ENCODE measurements at regions not wholly inside any gene's neighbourhood (a gene's known extent, or its start where the extent isn't known, plus 50 kb on each side); places are given as distances from the start of the nearest gene placed in this dataset.

DNA sequence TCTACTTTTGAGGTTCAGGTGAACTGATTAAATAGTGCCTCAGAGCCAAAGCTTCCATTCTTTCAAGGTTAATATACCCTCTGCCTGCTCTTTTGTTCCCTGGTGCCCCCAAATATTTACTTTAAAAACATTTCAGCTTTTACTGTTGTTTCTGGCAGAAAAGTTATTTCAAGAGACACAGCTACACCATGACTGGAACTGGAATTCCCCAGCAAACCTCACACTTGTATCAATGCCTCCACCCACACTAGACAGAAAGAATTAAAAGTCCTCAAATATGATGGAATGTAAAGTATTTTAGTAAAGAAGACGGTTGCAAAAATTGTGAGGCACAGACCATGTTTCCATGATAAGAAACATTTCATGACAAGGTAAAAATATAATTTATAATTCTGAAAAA lies 720.2 kb upstream of the TYRP1 start:
- H3K9me2 ChIP-seq (ENCODE audit: insufficient read depth, low read length), result no peaks in the 10 kb centered on the region
- H3K36me3 ChIP-seq (ENCODE audit: insufficient read depth, low read length), result no peaks in the 10 kb centered on the region
- no peak overlapping the region for H2AFZ ChIP-seq (ENCODE audit: low read length)
- DNase-seq (ENCODE audit: low spot score), result no peak
- H3K9me3 ChIP-seq (ENCODE audit: low read length), result no peaks in the 10 kb centered on the region
- TF ChIP-seq, protein P1, sequence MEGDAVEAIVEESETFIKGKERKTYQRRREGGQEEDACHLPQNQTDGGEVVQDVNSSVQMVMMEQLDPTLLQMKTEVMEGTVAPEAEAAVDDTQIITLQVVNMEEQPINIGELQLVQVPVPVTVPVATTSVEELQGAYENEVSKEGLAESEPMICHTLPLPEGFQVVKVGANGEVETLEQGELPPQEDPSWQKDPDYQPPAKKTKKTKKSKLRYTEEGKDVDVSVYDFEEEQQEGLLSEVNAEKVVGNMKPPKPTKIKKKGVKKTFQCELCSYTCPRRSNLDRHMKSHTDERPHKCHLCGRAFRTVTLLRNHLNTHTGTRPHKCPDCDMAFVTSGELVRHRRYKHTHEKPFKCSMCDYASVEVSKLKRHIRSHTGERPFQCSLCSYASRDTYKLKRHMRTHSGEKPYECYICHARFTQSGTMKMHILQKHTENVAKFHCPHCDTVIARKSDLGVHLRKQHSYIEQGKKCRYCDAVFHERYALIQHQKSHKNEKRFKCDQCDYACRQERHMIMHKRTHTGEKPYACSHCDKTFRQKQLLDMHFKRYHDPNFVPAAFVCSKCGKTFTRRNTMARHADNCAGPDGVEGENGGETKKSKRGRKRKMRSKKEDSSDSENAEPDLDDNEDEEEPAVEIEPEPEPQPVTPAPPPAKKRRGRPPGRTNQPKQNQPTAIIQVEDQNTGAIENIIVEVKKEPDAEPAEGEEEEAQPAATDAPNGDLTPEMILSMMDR (conservative IDR thresholded peaks at IDR 0.05; ENCODE audit: low read length), result no peak
- TF ChIP-seq EZH2phosphoT487 (IDR thresholded peaks at IDR 0.05; ENCODE audit: borderline replicate concordance, low read depth, low read length), result no peak
- no peak overlapping the region for H3K4me2 ChIP-seq (ENCODE audit: low read length)
- intact Hi-C loops (cut with micrococcal nuclease; ENCODE audit: unreplicated experiment), result no loop called here
- H4K20me1 ChIP-seq (ENCODE audit: insufficient read depth, low read length), result no peaks in the 10 kb centered on the region
- no TSS peak for BruUV-seq (replicated peaks)
- CTCF ChIA-PET (ENCODE audit: unreplicated experiment), result no interaction called here
- H3K4me1 ChIP-seq (ENCODE audit: insufficient read depth, low read length, poor library complexity, severe bottlenecking), result no peaks in the 10 kb centered on the region
- H3K79me2 ChIP-seq (ENCODE audit: insufficient read depth, low read depth, low read length), result no peaks in the 10 kb centered on the region
- no peak overlapping the region for H3K4me3 ChIP-seq (ENCODE audit: low read depth, low read length, poor library complexity, severe bottlenecking)
- POLR2A ChIA-PET, result no interaction called here
- H3K27ac ChIP-seq (ENCODE audit: low read depth, low read length, poor library complexity, severe bottlenecking), result no peak overlapping the region

- no TSS peak for BruUV-seq (replicated peaks)
- Histone ChIP-seq H4K20me1 (ENCODE audit: insufficient read depth, low read length) (no peaks in the 10 kb centered on the region), H3K9me2 (ENCODE audit: insufficient read depth, low read length) (no peaks in the 10 kb centered on the region), H3K9me3 (ENCODE audit: low read length) (no peaks in the 10 kb centered on the region), H3K4me2 (ENCODE audit: low read length) (no peak overlapping the region), H3K4me3 (ENCODE audit: low read depth, low read length, poor library complexity, severe bottlenecking) (no peak overlapping the region), H3K79me2 (ENCODE audit: insufficient read depth, low read depth, low read length) (no peaks in the 10 kb centered on the region), H3K36me3 (ENCODE audit: insufficient read depth, low read length) (no peaks in the 10 kb centered on the region), H3K4me1 (ENCODE audit: insufficient read depth, low read length, poor library complexity, severe bottlenecking) (no peaks in the 10 kb centered on the region), H2AFZ (ENCODE audit: low read length) (no peak overlapping the region), H3K27ac (ENCODE audit: low read depth, low read length, poor library complexity, severe bottlenecking) (no peak overlapping the region)
- intact Hi-C loops (cut with micrococcal nuclease; ENCODE audit: unreplicated experiment), result no loop called here
- ChIA-PET CTCF (ENCODE audit: unreplicated experiment) (no interaction called here), POLR2A (no interaction called here)
- TF ChIP-seq, protein P1 (conservative IDR thresholded peaks at IDR 0.05; ENCODE audit: low read length), result no peak
- no peak for TF ChIP-seq EZH2phosphoT487 (IDR thresholded peaks at IDR 0.05; ENCODE audit: borderline replicate concordance, low read depth, low read length)
- DNase-seq (ENCODE audit: low spot score), result no peak
These were observed 719.7 kb upstream of the TYRP1 start for GRCh38 chr9:11973511-11973910.

GRCh38 chr9:11992866-11993265 lies 700.3 kb upstream of the TYRP1 start:
- Histone ChIP-seq H3K79me2 (ENCODE audit: insufficient read depth, low read depth, low read length) (no peaks in the 10 kb centered on the region), H3K4me1 (ENCODE audit: insufficient read depth, low read length, poor library complexity, severe bottlenecking) (no peaks in the 10 kb centered on the region), H3K4me2 (ENCODE audit: low read length) (no peak overlapping the region), H3K9me2 (ENCODE audit: insufficient read depth, low read length) (no peaks in the 10 kb centered on the region), H4K20me1 (ENCODE audit: insufficient read depth, low read length) (no peaks in the 10 kb centered on the region), H3K9me3 (ENCODE audit: low read length) (no peaks in the 10 kb centered on the region), H3K4me3 (ENCODE audit: low read depth, low read length, poor library complexity, severe bottlenecking) (no peak overlapping the region), H3K36me3 (ENCODE audit: insufficient read depth, low read length) (no peaks in the 10 kb centered on the region), H3K27ac (ENCODE audit: low read depth, low read length, poor library complexity, severe bottlenecking) (no peak overlapping the region), H2AFZ (ENCODE audit: low read length) (no peak overlapping the region)
- no peak for DNase-seq (ENCODE audit: low spot score)
- no TSS peak for BruUV-seq (replicated peaks)
- POLR2A ChIA-PET, result interaction anchor here (1.1 kb wide), 1 partner anchor 10 kb away, joined by 3 read pairs; no protein-coding TSS in a partner anchor
- CTCF ChIA-PET (ENCODE audit: unreplicated experiment), result no interaction called here
- TF ChIP-seq, protein P1 (conservative IDR thresholded peaks at IDR 0.05; ENCODE audit: low read length), result no peak
- no peak for TF ChIP-seq EZH2phosphoT487 (IDR thresholded peaks at IDR 0.05; ENCODE audit: borderline replicate concordance, low read depth, low read length)
- intact Hi-C loops (cut with micrococcal nuclease; ENCODE audit: unreplicated experiment), result no loop called here

Measured in OCI-LY7 (cell line).